ENCODE measurements at regions not wholly inside any gene's neighbourhood (a gene's known extent, or its start where the extent isn't known, plus 50 kb on each side); places are given as distances from the start of the nearest gene placed in this dataset.

- TF ChIP-seq CTCF (IDR thresholded peaks at IDR 0.05) (no peak), POLR2AphosphoS5 (IDR thresholded peaks at IDR 0.05) (no peak), POLR2A (IDR thresholded peaks at IDR 0.05) (no peak)
- H3K27ac ChIP-seq: no peak overlapping the region
- intact Hi-C loops (cut with DNase I; ENCODE audit: low total_unique reads): no loop called here
- peaks cover 0 to 4% of the 10 kb centered on the region in 2 donors for H3K9me3 ChIP-seq
- H3K4me1 ChIP-seq: no peaks in the 10 kb centered on the region
- DNase-seq (ENCODE audit: low spot score in 2 of 2): no peak
- H3K4me3 ChIP-seq: no peak overlapping the region
- no peaks in the 10 kb centered on the region for H3K36me3 ChIP-seq
- H3K27me3 ChIP-seq: no peaks in the 10 kb centered on the region
These were observed 462.0 kb downstream of the CCDC91 start for GRCh38 chr12:28652239-28652638.

- no peaks in the 10 kb centered on the region for H3K27me3 ChIP-seq
- intact Hi-C loops (cut with DNase I; ENCODE audit: low total_unique reads): no loop called here
- TF ChIP-seq CTCF (IDR thresholded peaks at IDR 0.05) (no peak), POLR2A (IDR thresholded peaks at IDR 0.05) (no peak), POLR2AphosphoS5 (IDR thresholded peaks at IDR 0.05) (no peak)
- H3K4me3 ChIP-seq: no peak overlapping the region
- DNase-seq (ENCODE audit: low spot score in 2 of 2): no peak
- H3K4me1 ChIP-seq: no peaks in the 10 kb centered on the region
- H3K27ac ChIP-seq: no peak overlapping the region
- H3K9me3 ChIP-seq: no peaks in the 10 kb centered on the region
- H3K36me3 ChIP-seq: no peaks in the 10 kb centered on the region
These were observed 467.1 kb upstream of the FAR2 start for GRCh38 chr12:28681980-28682379.

- no peak overlapping the region for H3K27ac ChIP-seq
- no peaks in the 10 kb centered on the region for H3K36me3 ChIP-seq
- no peaks in the 10 kb centered on the region for H3K27me3 ChIP-seq
- no peak for DNase-seq (ENCODE audit: low spot score in 2 of 2)
- TF ChIP-seq POLR2AphosphoS5 (IDR thresholded peaks at IDR 0.05): no peak
- no peak for TF ChIP-seq POLR2A (IDR thresholded peaks at IDR 0.05)
- no peak for TF ChIP-seq CTCF (IDR thresholded peaks at IDR 0.05)
- no peaks in the 10 kb centered on the region for H3K9me3 ChIP-seq
- intact Hi-C loops (cut with DNase I; ENCODE audit: low total_unique reads): no loop called here
- H3K4me3 ChIP-seq: no peak overlapping the region
- H3K4me1 ChIP-seq: no peaks in the 10 kb centered on the region
These were observed 465.7 kb upstream of the FAR2 start for GRCh38 chr12:28683366-28683765.

GRCh38 chr12:28689398-28690175, 459.5 kb upstream of the FAR2 start:
- Histone ChIP-seq H3K27me3 (no peaks in the 10 kb centered on the region), H3K9me3 (no peaks in the 10 kb centered on the region), H3K4me1 (no peaks in the 10 kb centered on the region), H3K4me3 (no peak overlapping the region), H3K27ac (no peak overlapping the region), H3K36me3 (no peaks in the 10 kb centered on the region)
- intact Hi-C loops (cut with DNase I; ENCODE audit: low total_unique reads): no loop called here
- TF ChIP-seq CTCF (IDR thresholded peaks at IDR 0.05) (no peak), POLR2AphosphoS5 (IDR thresholded peaks at IDR 0.05) (no peak), POLR2A (IDR thresholded peaks at IDR 0.05) (no peak)
- DNase-seq (ENCODE audit: low spot score in 2 of 2): no peak

- no peak for TF ChIP-seq POLR2AphosphoS5 (IDR thresholded peaks at IDR 0.05)
- no peak for TF ChIP-seq POLR2A (IDR thresholded peaks at IDR 0.05)
- TF ChIP-seq CTCF (IDR thresholded peaks at IDR 0.05): no peak
- Histone ChIP-seq H3K27ac (no peak overlapping the region), H3K4me1 (no peaks in the 10 kb centered on the region), H3K36me3 (no peaks in the 10 kb centered on the region), H3K27me3 (no peaks in the 10 kb centered on the region), H3K4me3 (no peak overlapping the region), H3K9me3 (no peaks in the 10 kb centered on the region)
- no peak for DNase-seq (ENCODE audit: low spot score in 2 of 2)
- intact Hi-C loops (cut with DNase I; ENCODE audit: low total_unique reads): no loop called here
These were observed 455.4 kb upstream of the FAR2 start for GRCh38 chr12:28693565-28694219.
